ENCODE measurements at regions not wholly inside any gene's neighbourhood (a gene's known extent, or its start where the extent isn't known, plus 50 kb on each side); places are given as distances from the start of the nearest gene placed in this dataset.

DNA sequence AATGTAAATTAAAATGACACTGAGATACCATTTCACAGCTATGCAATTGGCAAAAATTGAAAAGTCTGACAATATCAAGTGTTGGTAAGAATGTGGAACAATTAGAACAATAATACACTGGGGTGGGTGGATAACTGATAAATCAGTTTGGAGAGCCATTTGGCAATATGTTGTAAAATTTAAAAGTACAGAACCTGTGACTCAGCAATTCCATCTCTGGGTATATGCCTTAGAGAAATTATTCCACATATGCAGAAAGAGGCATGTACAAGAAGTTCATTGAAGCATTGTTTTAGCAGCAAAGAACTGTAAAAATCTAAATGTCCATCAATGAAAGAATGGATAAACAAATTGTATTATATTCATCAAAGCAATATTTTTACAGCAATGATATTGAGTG, 89.3 kb upstream of the NR3C1 start:
- no peaks in the 10 kb centered on the region for H3K27me3 ChIP-seq
- H3K27ac ChIP-seq: no peak overlapping the region
- DNase-seq: no peak
- no peak for TF ChIP-seq EP300 (IDR thresholded peaks at IDR 0.05)
- TF ChIP-seq, protein P1, sequence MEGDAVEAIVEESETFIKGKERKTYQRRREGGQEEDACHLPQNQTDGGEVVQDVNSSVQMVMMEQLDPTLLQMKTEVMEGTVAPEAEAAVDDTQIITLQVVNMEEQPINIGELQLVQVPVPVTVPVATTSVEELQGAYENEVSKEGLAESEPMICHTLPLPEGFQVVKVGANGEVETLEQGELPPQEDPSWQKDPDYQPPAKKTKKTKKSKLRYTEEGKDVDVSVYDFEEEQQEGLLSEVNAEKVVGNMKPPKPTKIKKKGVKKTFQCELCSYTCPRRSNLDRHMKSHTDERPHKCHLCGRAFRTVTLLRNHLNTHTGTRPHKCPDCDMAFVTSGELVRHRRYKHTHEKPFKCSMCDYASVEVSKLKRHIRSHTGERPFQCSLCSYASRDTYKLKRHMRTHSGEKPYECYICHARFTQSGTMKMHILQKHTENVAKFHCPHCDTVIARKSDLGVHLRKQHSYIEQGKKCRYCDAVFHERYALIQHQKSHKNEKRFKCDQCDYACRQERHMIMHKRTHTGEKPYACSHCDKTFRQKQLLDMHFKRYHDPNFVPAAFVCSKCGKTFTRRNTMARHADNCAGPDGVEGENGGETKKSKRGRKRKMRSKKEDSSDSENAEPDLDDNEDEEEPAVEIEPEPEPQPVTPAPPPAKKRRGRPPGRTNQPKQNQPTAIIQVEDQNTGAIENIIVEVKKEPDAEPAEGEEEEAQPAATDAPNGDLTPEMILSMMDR (IDR thresholded peaks at IDR 0.05): no peak
- TF ChIP-seq POLR2AphosphoS5 (IDR thresholded peaks at IDR 0.05): no peak
- no peak for TF ChIP-seq POLR2A (IDR thresholded peaks at IDR 0.05)
- H3K4me3 ChIP-seq: no peak overlapping the region
- peaks cover 0 to 35% (median 29%) of the 10 kb centered on the region in 4 donors for H3K4me1 ChIP-seq
- H3K9me3 ChIP-seq: no peaks in the 10 kb centered on the region
- no peaks in the 10 kb centered on the region for H3K36me3 ChIP-seq
- intact Hi-C loops (cut with DNase I): no loop called here

DNA sequence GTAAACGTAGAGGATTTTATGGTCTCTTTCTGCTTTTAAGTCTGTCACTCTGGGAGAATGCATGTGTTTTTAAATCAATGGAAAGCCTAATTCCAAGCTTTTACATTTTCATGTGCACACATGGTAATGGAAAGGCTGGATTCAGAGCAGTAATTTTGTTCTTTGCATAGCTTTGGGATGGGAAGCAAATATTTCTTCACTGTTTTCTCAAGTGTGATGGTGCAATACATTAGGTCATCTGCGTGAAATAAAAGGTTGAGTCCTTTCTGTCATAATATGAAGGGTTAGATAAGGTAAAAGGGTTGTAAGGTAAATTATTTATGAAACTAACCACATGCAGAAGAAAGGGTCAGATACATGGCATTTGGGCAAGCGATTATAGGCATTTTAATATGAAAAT, 88.2 kb upstream of the NR3C1 start:
- DNase-seq: no peak
- H3K9me3 ChIP-seq: no peaks in the 10 kb centered on the region
- H3K4me3 ChIP-seq: no peak overlapping the region
- H3K27me3 ChIP-seq: no peaks in the 10 kb centered on the region
- H3K27ac ChIP-seq: no peak overlapping the region
- TF ChIP-seq POLR2A (IDR thresholded peaks at IDR 0.05) (no peak), EP300 (IDR thresholded peaks at IDR 0.05) (no peak), POLR2AphosphoS5 (IDR thresholded peaks at IDR 0.05) (no peak)
- TF ChIP-seq, protein P1 (IDR thresholded peaks at IDR 0.05): no peak
- intact Hi-C loops (cut with DNase I): no loop called here
- H3K4me1 ChIP-seq: peaks cover 0 to 29% (median 28%) of the 10 kb centered on the region in 4 donors
- H3K36me3 ChIP-seq: no peaks in the 10 kb centered on the region
- WGBS, 2 donors: 92% methylated on average over 3 of the region's 3 CpGs

DNA sequence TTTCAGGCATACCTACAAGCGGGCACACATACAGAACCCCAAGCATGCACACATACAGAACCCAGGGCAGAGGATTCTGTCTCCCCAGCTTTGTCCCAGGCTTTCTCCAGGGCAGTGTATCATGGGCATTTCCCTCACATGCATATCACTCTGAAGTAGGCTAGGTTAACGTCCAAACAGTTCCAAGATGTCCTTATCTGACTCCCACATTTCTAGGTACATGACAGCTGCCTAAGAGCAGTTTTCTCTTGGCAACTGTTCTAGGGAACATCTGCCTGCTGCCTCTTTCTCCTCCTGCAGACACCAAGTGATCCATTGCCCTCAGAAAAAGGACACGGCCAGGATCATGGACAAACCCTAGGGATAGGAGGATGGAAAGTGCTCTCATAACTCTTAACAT, 84.9 kb upstream of the NR3C1 start:
- H3K36me3 ChIP-seq: no peaks in the 10 kb centered on the region
- TF ChIP-seq EP300 (IDR thresholded peaks at IDR 0.05) (no peak), POLR2AphosphoS5 (IDR thresholded peaks at IDR 0.05) (no peak)
- TF ChIP-seq, protein P1 (IDR thresholded peaks at IDR 0.05): no peak
- no peak overlapping the region for H3K27ac ChIP-seq
- H3K4me3 ChIP-seq: no peak overlapping the region
- 69 to 88% methylated on average over 3 of the region's 3 CpGs for WGBS, 2 donors
- no peak for DNase-seq
- H3K9me3 ChIP-seq: no peaks in the 10 kb centered on the region
- H3K27me3 ChIP-seq: no peaks in the 10 kb centered on the region
- no peaks in the 10 kb centered on the region for H3K4me1 ChIP-seq
- intact Hi-C loops (cut with DNase I): no loop called here

DNA sequence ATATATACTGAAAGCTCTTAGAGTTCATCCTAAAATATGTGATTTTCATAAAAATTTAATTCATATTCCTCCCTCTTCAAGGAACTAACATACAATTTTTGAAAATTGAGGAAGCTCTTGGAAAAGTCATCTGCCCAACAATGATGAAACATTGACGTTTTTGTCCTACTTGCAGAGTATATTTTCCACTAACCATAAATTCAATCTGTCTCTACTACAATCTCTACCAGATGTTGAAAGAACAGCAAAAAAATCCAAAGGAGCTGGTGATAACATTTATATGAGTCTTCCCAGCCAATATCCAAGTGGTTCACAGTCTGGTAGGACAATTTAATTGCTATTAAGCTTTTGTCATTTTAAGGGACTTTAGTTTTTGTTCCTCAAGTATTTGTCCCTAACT, 81.1 kb upstream of the NR3C1 start:
- H3K9me3 ChIP-seq: no peaks in the 10 kb centered on the region
- no peak overlapping the region for H3K27ac ChIP-seq
- H3K27me3 ChIP-seq: no peaks in the 10 kb centered on the region
- no peak for TF ChIP-seq EP300 (IDR thresholded peaks at IDR 0.05)
- TF ChIP-seq, protein P1 (IDR thresholded peaks at IDR 0.05): no peak
- TF ChIP-seq POLR2AphosphoS5 (IDR thresholded peaks at IDR 0.05): no peak
- no peak for TF ChIP-seq POLR2A (IDR thresholded peaks at IDR 0.05)
- no peaks in the 10 kb centered on the region for H3K36me3 ChIP-seq
- no peaks in the 10 kb centered on the region for H3K4me1 ChIP-seq
- no peak overlapping the region for H3K4me3 ChIP-seq
- 80 to 81% methylated on average over 1 of the region's 1 CpG for WGBS, 2 donors
- no peak for DNase-seq
- intact Hi-C loops (cut with DNase I): no loop called here

DNA sequence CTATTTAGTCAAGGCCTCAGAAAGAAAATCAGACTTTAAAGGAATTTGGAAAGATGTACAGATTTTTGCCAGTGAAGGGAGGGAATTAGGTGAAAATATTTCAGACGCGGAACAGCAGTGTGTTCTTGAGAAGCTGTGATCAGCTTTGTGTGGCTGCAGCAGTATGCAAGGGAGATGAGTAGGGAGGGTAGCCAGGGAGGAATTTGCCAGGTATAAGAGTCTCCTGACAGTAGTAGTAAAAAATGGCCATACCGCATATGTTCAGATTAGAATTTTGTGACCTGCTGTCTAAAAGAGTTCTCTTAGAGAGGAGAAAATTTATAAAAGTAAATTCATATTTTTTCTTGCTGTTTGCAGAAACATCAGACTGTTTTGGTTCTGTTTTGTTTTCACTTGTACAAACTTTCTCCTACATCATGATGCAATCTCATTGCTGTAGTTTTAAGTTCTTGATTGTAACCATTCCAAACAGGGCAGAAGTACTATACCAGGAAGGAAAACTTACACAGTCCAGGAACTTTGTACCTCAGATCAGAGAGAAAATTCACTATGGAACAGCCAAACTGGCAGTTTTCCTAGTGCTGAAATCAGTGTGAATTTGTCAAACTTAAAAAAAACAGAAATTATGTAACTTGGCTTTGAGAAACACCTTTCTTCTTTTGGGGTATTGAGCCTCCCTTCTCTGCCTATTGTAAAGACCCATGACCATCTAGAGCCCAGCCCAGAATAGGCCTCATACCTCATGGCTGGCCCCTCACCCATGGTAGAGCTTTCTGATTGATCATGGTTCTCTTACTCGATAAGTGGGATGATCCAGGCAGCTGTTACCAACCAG, 78.4 kb upstream of the NR3C1 start:
- Histone ChIP-seq H3K27me3 (no peaks in the 10 kb centered on the region), H3K9me3 (no peaks in the 10 kb centered on the region), H3K36me3 (no peaks in the 10 kb centered on the region), H3K4me3 (no peak overlapping the region), H3K4me1 (no peaks in the 10 kb centered on the region), H3K27ac (no peak overlapping the region)
- intact Hi-C loops (cut with DNase I): no loop called here
- DNase-seq: no peak
- no peak for TF ChIP-seq POLR2AphosphoS5 (IDR thresholded peaks at IDR 0.05)
- TF ChIP-seq, protein P1 (IDR thresholded peaks at IDR 0.05): no peak
- TF ChIP-seq EP300 (IDR thresholded peaks at IDR 0.05): no peak
- TF ChIP-seq POLR2A (IDR thresholded peaks at IDR 0.05): no peak
- WGBS, 2 donors: 88 to 94% methylated on average over 4 of the region's 4 CpGs

Data from sigmoid colon (tissue), 6 donors.